GM12891 (cell line): ENCODE measurements at regions not wholly inside any gene's neighbourhood (a gene's known extent, or its start where the extent isn't known, plus 50 kb on each side); places are given as distances from the start of the nearest gene placed in this dataset.

Experiments used
- DNase-seq: peaks from one replicate; pipeline ENCODE4 v3.0.0; 2011; ENCODE audit warnings: low spot score; ENCODE audit not compliant: insufficient read length
- FAIRE-seq: peaks from 2 replicates; lab custom pipeline; 2011; peaks lifted over from hg19 to GRCh38; lab: Jason Lieb, UNC
- PAX5 ChIP-seq: IDR thresholded peaks from 2 replicates; pipeline ENCODE4 v1.6.1; 2011; ENCODE audit warnings: low read length, moderate library complexity, mild to moderate bottlenecking; ENCODE audit not compliant: insufficient read depth, severe bottlenecking
- POLR2A ChIP-seq: IDR thresholded peaks from 2 replicates; pipeline ENCODE4 v1.6.1; 2011; ENCODE audit warnings: low read depth, low read length, control low read depth
- POLR2AphosphoS5 ChIP-seq: IDR thresholded peaks from 2 replicates; pipeline ENCODE4 v1.6.1; 2011; ENCODE audit warnings: low read depth, low read length, control low read depth
- POU2F2 ChIP-seq: IDR thresholded peaks from 2 replicates; pipeline ENCODE4 v1.6.1; 2011; ENCODE audit warnings: low read depth, mild to moderate bottlenecking, control low read depth, low read length, moderate library complexity
- SPI1 ChIP-seq: IDR thresholded peaks from 2 replicates; pipeline ENCODE4 v1.6.1; 2011; ENCODE audit warnings: low read depth, low read length, control low read depth
- TAF1 ChIP-seq: IDR thresholded peaks from 2 replicates; pipeline ENCODE4 v1.6.1; 2011; ENCODE audit warnings: low read depth, low read length, control low read depth

DNA sequence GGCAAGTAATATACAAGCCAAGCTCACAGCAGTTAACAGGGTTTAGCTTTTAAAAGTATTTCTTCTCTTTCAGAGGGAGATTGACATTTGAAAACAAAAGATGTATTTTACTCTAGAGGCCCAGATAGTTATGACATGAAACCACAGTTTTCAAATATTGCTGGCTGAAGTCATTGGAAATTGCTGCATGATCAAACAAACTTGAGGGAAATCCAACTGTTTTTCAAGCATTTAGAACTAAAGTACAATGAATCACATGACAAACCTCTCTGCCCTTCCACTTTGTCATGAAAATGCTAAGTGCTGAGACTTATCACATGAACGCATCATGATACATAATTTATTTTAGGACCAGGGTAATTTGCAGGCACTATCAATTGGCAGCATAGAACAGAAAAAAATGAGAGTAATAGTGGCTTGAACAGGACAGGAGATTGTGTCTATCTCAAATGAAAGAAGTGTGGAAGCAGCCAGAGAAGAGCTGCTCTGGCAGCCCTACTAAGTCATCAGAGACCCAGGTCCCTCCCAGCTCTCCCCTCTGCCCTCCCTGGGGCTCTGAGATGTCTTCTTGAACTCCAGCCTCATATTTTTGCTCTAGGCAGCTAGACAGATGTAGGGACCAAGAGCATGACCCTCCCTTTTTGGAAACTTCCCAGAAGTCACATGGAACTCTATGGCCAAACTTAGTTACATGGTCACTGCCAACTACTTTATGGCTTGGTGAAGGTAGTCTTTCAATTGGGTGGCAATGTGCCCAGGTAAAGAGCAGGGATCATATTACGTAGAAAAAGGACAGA is 90.1 kb upstream of the PELI2 start:
- TF ChIP-seq PAX5 (no peak), POU2F2 (no peak), POLR2AphosphoS5 (no peak), SPI1 (no peak), POLR2A (no peak)
- DNase-seq, result no peak
- FAIRE-seq, result no peak

DNA sequence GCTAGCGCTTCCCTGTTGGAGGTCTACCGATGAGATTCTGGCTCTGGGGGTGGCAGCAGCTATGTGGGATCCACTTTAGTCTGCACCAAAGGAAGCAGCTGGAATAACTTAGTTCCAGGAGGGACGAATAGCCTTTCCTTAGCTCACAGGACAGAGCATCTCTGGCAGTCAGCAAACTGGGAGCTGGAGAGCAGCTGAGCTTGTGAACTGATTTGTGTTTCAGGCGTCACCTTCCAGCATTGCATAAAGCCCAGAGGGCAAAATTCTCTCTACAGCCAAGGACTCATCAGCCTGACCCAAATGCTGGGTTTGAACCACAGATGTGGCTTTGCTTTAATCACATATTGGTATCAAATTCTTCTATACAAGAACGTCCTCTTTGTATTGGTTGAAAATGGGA is 81.9 kb upstream of the PELI2 start:
- TF ChIP-seq TAF1 (no peak), SPI1 (no peak), POLR2A (no peak), PAX5 (no peak), POU2F2 (no peak), POLR2AphosphoS5 (no peak)
- FAIRE-seq (no peak), DNase-seq (no peak)

DNA sequence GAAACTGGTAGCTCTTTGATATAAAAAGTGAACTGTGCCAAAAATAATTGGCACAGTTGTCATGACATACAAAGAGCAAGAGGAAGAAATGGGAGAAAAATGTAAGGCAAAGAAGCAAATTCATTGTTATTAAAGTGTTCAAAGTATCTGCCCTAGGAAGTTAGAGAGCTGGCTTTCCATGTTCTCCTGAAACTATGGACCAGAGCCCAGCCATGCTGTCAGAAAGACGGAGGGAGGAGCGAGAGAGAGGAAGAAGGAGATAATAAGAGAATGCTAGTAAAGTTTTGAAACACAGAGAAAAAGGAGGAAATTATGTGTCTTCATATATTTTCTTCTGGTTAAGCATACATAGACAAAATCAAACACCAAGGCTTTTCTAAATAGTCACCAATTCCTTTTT is 78.1 kb upstream of the PELI2 start:
- no peak for DNase-seq
- TF ChIP-seq PAX5 (no peak), POLR2AphosphoS5 (no peak), POLR2A (no peak), POU2F2 (no peak), TAF1 (no peak)
- no peak for FAIRE-seq

DNA sequence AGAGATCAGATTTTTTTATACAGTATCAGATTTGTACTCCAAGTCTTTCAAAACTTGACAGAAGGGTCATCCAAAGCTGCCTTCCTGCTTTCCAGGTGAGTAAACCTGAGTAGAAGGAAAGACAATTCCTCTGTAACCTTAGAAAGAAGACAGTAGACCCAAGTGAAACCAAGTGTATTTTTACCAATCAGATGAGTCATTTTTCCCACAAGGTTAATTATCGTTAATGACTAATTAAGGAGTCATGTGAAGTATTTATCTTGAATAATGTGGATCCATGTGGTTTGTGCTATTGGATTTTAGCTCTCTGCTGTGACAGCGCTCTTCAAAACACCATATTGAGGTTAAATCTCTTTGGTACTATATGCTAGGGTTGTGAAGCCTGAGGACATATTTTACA is 74.0 kb upstream of the PELI2 start:
- FAIRE-seq (no peak), DNase-seq (no peak)
- TF ChIP-seq TAF1 (no peak), SPI1 (no peak), POLR2A (no peak), PAX5 (no peak), POU2F2 (no peak), POLR2AphosphoS5 (no peak)

DNA sequence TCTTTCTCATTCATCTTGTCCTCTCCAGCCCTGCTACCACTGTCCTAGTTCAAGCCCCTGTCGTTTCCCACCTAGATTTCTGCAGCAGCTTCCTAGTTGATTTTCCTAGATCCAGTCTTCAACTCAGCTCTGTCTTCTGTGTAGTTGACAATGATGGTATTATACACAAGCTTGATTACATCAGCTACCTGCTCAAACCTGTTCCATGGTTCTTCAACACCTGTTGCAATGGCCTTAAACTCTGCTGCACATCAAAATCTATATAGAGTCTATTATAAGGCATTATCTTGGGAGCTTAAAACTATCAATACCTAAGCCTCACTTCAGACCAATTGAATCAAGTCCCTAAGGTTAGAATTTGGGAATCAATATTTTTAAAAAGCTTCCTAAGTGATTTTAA is 71.7 kb upstream of the PELI2 start:
- no peak for FAIRE-seq

DNA sequence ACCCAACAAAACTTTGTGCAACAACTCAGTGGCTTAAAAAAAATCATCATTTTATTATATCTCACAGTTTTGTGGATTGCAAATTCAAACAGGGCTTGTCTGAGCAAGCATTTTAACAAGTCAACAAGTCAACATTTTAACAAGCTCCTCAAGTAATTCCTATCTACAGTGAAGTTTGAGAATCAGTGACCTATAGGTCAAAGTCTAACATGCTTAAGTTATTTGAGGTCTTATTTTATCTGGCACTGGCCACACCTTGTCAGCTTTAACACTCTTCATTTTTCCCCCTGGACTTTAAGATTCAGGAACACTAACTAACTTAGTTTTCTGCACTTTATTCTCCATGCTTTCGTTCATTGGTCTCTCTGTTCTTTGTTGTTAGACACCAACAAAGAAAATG is 71.2 kb upstream of the PELI2 start:
- TF ChIP-seq TAF1, result no peak
- no peak for TF ChIP-seq POLR2AphosphoS5
- no peak for TF ChIP-seq SPI1
- no peak for TF ChIP-seq POU2F2
- TF ChIP-seq PAX5, result no peak
- TF ChIP-seq POLR2A, result no peak
- DNase-seq (no peak), FAIRE-seq (no peak)

More for the DNA sequence above, 71.7 kb upstream of the PELI2 start:
- TF ChIP-seq POU2F2 (no peak), SPI1 (no peak), POLR2AphosphoS5 (no peak), PAX5 (no peak), TAF1 (no peak), POLR2A (no peak)
- no peak for DNase-seq

DNA sequence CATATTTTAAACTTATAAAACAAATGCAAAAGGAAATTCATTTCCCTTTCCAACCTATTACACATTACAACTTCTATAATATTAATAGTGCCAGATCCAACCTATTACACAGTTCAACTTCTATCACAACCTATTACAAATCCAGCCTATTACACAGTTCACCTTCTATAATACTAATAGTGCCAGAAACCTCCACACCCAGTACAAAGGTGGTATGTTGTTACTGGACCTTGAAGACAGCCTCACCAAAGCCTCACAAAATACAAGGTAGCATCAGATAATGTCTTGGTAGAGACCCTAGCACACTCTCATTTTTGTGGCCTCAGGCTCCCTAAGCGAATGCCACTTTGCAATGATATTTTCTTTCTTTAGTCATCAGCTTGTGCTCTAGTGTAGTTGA is 68.7 kb upstream of the PELI2 start:
- FAIRE-seq (no peak), DNase-seq (no peak)
- TF ChIP-seq POLR2AphosphoS5 (no peak), POLR2A (no peak), TAF1 (no peak), PAX5 (no peak)

DNA sequence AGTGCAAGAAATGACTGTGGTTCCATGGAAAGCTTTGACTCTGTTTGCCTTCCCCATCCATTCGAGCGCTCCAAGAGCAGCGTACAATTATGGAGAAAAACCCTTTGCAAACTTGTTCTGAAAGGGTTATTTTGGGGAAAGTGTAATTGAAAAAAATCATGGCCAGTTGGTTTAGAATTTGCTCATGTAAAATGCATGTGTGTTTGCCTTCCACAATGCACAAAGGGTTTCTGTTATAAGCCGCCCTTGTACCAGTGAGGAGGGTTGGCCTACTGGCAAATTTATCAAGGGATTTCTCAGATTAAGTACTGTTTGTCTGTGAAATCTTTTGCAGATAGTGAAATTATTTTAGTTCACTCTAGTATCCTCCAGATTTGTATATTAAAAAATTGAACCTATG is 62.7 kb upstream of the PELI2 start:
- no peak for FAIRE-seq
- no peak for DNase-seq
- TF ChIP-seq TAF1 (no peak), POLR2A (no peak), PAX5 (no peak), POU2F2 (no peak)

DNA sequence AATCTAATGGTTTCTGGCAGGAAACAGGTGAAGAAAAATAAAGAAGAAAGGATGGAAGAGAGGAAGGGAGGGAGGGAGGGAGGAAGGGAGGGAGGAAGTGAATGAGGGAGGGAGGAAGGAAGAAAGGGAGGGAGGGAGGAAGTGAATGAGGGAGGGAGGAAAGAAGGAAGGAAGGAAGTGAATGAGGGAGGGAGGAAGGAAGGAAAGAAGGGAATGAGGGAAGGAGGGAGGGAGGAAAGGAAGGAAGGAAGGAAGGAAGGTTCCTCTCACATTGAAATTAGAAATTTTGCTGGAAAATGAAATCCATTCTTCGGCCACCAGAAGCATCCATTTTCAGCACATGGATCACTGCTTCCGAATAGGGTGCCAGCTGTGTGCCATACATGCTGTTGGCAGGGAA is 62.2 kb upstream of the PELI2 start:
- FAIRE-seq (no peak), DNase-seq (no peak)
- TF ChIP-seq SPI1, result no peak
- no peak for TF ChIP-seq POU2F2

DNA sequence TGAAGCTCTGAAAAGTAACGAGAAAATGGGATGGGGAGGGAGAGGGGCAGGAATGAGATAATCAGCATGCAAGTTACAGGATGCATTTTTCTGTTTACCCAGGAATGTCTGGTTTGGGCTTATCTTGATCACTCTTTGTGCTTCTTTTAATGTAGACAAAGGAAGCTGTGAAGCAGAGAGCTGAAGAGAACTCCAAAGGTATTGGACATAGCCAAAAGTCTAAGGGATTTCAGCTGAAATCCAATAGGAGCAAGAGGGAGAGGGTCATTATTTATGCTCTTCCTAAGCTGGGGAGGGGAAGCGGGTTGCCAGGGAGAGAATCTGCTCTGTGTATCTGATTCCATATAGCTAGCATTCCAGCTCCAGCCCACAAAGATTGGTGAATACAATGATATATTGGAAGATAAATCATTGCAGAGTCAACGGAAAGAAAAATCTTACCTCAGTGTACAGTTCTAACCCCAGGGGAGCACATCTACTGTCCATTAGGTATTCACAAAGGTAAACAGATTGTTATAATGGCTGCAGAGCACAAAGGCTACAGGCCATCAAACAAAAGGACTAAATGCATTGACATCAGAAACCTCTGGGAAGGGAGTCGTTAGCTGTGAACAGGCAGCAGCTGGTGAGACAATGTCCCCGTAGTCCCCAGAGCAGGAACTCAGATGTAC is 61.0 kb upstream of the PELI2 start:
- DNase-seq, result no peak
- no peak for FAIRE-seq
- TF ChIP-seq PAX5 (no peak), POLR2A (no peak), SPI1 (no peak), POU2F2 (no peak), POLR2AphosphoS5 (no peak), TAF1 (no peak)
